Panc1 (cell line): ENCODE measurements at regions not wholly inside any gene's neighbourhood (a gene's known extent, or its start where the extent isn't known, plus 50 kb on each side); places are given as distances from the start of the nearest gene placed in this dataset.

Source experiments
- ATAC-seq: fragments of 200-7000 bp; cut with Tn5 transposase; 2 replicates; pipeline ENCODE4 v1.9.1; 2020; ENCODE audit warnings: mild to moderate bottlenecking, moderate library complexity
- BruUV-seq: library from RNA; stranded (reverse); fragments of 400-500 nt; replicated peaks from 2 replicates; lab custom pipeline; 2021; lab: Mats Ljungman, UMichigan
- CTCF ChIA-PET: fragments of 300-600 bp; sonication (Branson Sonifier 250); formaldehyde crosslinking; loops from one replicate; lab custom pipeline; 2022; ENCODE audit warnings: antibody characterized with exemption; lab: Charles Lee
- POLR2A ChIA-PET: fragments of 300-600 bp; sonication (Branson Sonifier 250); formaldehyde crosslinking; loops from one replicate; lab custom pipeline; 2022; ENCODE audit warnings: antibody characterized with exemption; lab: Charles Lee
- DNase-seq: peaks from one replicate; pipeline ENCODE4 v3.0.0-alpha.2; 2010; ENCODE audit warnings: low read depth, low spot score
- H3K27ac ChIP-seq: 2 replicates; pipeline ENCODE4 v1.5.1; 2011; ENCODE audit warnings: mild to moderate bottlenecking, low read length, inconsistent platforms
- H3K27me3 ChIP-seq: fragments of 200-500 bp; sonication (Bioruptor generic); 2 replicates; pipeline ENCODE4 v1.6.0; 2014; ENCODE audit warnings: low read length, inconsistent platforms; ENCODE audit not compliant: control insufficient read depth, insufficient read depth
- H3K36me3 ChIP-seq: fragments of 200-500 bp; sonication (Bioruptor generic); 2 replicates; pipeline ENCODE4 v1.5.1; 2014; ENCODE audit warnings: inconsistent platforms, mild to moderate bottlenecking, low read length, moderate library complexity; ENCODE audit not compliant: control insufficient read depth, insufficient read depth
- H3K4me1 ChIP-seq: 2 replicates; pipeline ENCODE4 v1.5.1; 2011; ENCODE audit warnings: inconsistent platforms, mild to moderate bottlenecking, low read length, moderate library complexity; ENCODE audit not compliant: control insufficient read depth, insufficient read depth
- H3K4me3 ChIP-seq, 2 experiments: 2 replicates each; pipeline ENCODE4 v1.5.1; 2011 to 2012; ENCODE audit warnings: low read depth in 2 of 2, low read length in 2 of 2, mild to moderate bottlenecking in 2 of 2, inconsistent platforms in 1 of 2, moderate library complexity in 1 of 2
- H3K9me3 ChIP-seq: fragments of 200-500 bp; sonication (Bioruptor generic); 2 replicates; pipeline ENCODE4 v1.5.1; 2014; ENCODE audit warnings: low read depth, mild to moderate bottlenecking, inconsistent platforms, low read length, moderate library complexity; ENCODE audit not compliant: control insufficient read depth, insufficient read depth
- CTCF ChIP-seq: fragments of 450-650 bp; IDR thresholded peaks from 2 replicates; pipeline ENCODE4 v1.5.1; 2017; ENCODE audit warnings: mild to moderate bottlenecking
- POLR2AphosphoS5 ChIP-seq: IDR thresholded peaks from 2 replicates; pipeline ENCODE4 v1.6.1; 2012; ENCODE audit warnings: mild to moderate bottlenecking, low read depth, low read length, moderate library complexity
- REST ChIP-seq, 2 experiments: IDR thresholded peaks; 2 replicates each; pipeline ENCODE4 v1.6.1; 2011 to 2012; ENCODE audit warnings: low read depth in 2 of 2, control low read depth in 1 of 2, low read length in 1 of 2, mild to moderate bottlenecking in 1 of 2, moderate library complexity in 1 of 2; ENCODE audit not compliant: insufficient read depth in 1 of 2
- SIN3A ChIP-seq: IDR thresholded peaks from 2 replicates; pipeline ENCODE4 v1.6.1; 2012; ENCODE audit warnings: low read depth, mild to moderate bottlenecking, low read length, moderate library complexity, borderline replicate concordance; ENCODE audit not compliant: insufficient read depth
- TCF7L2 ChIP-seq: IDR thresholded peaks from 2 replicates; pipeline ENCODE4 v1.6.1; 2011; ENCODE audit warnings: mild to moderate bottlenecking, low read depth, low read length, inconsistent platforms
- in situ Hi-C: cut with HindIII; loops from 2 replicates; pipeline ENCODE4 v1.10.0; 2016; ENCODE audit warnings: low sequenced_read_pairs, low pct_unique_long_range_greater_than_20kb
- intact Hi-C: fragments of 100-400 bp; cut with micrococcal nuclease; formaldehyde crosslinking; loops from one replicate; pipeline ENCODE4 v1.10.0; 2022; ENCODE audit not compliant: unreplicated experiment

GRCh38 chr4:3684546-3684945, 81.6 kb upstream of the ADRA2C start:
- Histone ChIP-seq H3K27ac (no peak overlapping the region), H3K4me1 (no peaks in the 10 kb centered on the region), H3K36me3 (no peaks in the 10 kb centered on the region), H3K27me3 (no peaks in the 10 kb centered on the region), H3K4me3 (no peak overlapping the region), H3K9me3 (no peaks in the 10 kb centered on the region)
- no TSS peak for BruUV-seq
- in situ Hi-C loops (no loop called here), intact Hi-C loops (no loop called here)
- DNase-seq, result no peak
- ChIA-PET CTCF (no interaction called here), POLR2A (no interaction called here)
- TF ChIP-seq CTCF (no peak), REST (IDR thresholded peaks at IDR 0.05; ENCODE audit: insufficient read depth in 1 of 2, low read depth in 2 of 2, low read length in 1 of 2) (no peak), POLR2AphosphoS5 (no peak), TCF7L2 (no peak), SIN3A (no peak)
- ATAC-seq, result no peak

- no peak for TF ChIP-seq CTCF
- no peak for TF ChIP-seq TCF7L2
- TF ChIP-seq POLR2AphosphoS5, result no peak
- TF ChIP-seq REST (IDR thresholded peaks at IDR 0.05; ENCODE audit: insufficient read depth in 1 of 2, low read depth in 2 of 2, low read length in 1 of 2), result no peak
- Histone ChIP-seq H3K4me3 (no peak overlapping the region), H3K27me3 (no peaks in the 10 kb centered on the region), H3K36me3 (no peaks in the 10 kb centered on the region), H3K27ac (no peak overlapping the region), H3K4me1 (no peaks in the 10 kb centered on the region), H3K9me3 (no peaks in the 10 kb centered on the region)
- in situ Hi-C loops (no loop called here), intact Hi-C loops (no loop called here)
- no TSS peak for BruUV-seq
- ChIA-PET POLR2A (no interaction called here), CTCF (no interaction called here)
- ATAC-seq (no peak), DNase-seq (no peak)
Measured at GRCh38 chr4:3683744-3684421, 82.3 kb upstream of the ADRA2C start.
